ENCODE measurements at regions not wholly inside any gene's neighbourhood (a gene's known extent, or its start where the extent isn't known, plus 50 kb on each side); places are given as distances from the start of the nearest gene placed in this dataset.

GRCh38 chr20:12847872-12848271 is 160.9 kb upstream of the SPTLC3 start:
- TF ChIP-seq PATZ1 (CRISPR knock-in tag; IDR thresholded peaks at IDR 0.05; ENCODE audit: borderline replicate concordance): no peak
- TF ChIP-seq ESRRG (CRISPR knock-in tag; IDR thresholded peaks at IDR 0.05): no peak
- TF ChIP-seq ZC3H10 (CRISPR knock-in tag; IDR thresholded peaks at IDR 0.05): no peak
- no peak for TF ChIP-seq BACH2 (CRISPR knock-in tag; IDR thresholded peaks at IDR 0.05; ENCODE audit: borderline replicate concordance)
- TF ChIP-seq ZFP3 (CRISPR knock-in tag; IDR thresholded peaks at IDR 0.05): no peak
- no peak for TF ChIP-seq ZNF70 (CRISPR knock-in tag; IDR thresholded peaks at IDR 0.05)
- no peak for TF ChIP-seq ISL1 (CRISPR knock-in tag; IDR thresholded peaks at IDR 0.05)
- no peak for TF ChIP-seq ARNTL (CRISPR knock-in tag; IDR thresholded peaks at IDR 0.05; ENCODE audit: borderline replicate concordance, low read depth)
